Esophagus muscularis mucosa (tissue), 4 donors: ENCODE measurements at regions not wholly inside any gene's neighbourhood (a gene's known extent, or its start where the extent isn't known, plus 50 kb on each side); places are given as distances from the start of the nearest gene placed in this dataset.

Source experiments
- DNase-seq: peaks from one replicate; pipeline ENCODE4 v3.0.0-alpha.2; 2017; ENCODE audit errors: extremely low spot score
- H3K27ac ChIP-seq, 4 donors: fragments of 200-600 bp; sonication (generic); replicated peaks in 1 of 4; 1 replicate in 3 of 4; 2 replicates in 1 of 4; pipeline ENCODE4 v1.5.1; 2016 to 2019; ENCODE audit warnings: mild to moderate bottlenecking in 1 of 4
- H3K27me3 ChIP-seq, 4 donors: fragments of 200-600 bp; sonication (generic); one replicate each; pipeline versions ENCODE4 v1.5.1 to v1.6.0; 2016 to 2019
- H3K36me3 ChIP-seq, 4 donors: fragments of 200-600 bp; sonication (generic); one replicate each; pipeline ENCODE4 v1.5.1; 2016 to 2019
- H3K4me1 ChIP-seq, 4 donors: fragments of 200-600 bp; sonication (generic); one replicate each; pipeline ENCODE4 v1.5.1; 2016 to 2019
- H3K4me3 ChIP-seq, 4 donors: fragments of 200-600 bp; sonication (generic); 1 replicate in 2 of 4; 2 replicates in 2 of 4; pipeline ENCODE4 v1.5.1; 2016 to 2019; ENCODE audit warnings: mild to moderate bottlenecking in 4 of 4, moderate library complexity in 1 of 4
- H3K9me3 ChIP-seq, 4 donors: fragments of 200-600 bp; sonication (generic); 1 replicate in 3 of 4; 2 replicates in 1 of 4; pipeline ENCODE4 v1.5.1; 2016 to 2019
- EP300 ChIP-seq: sonication (generic); formaldehyde crosslinking; IDR thresholded peaks from one replicate; pipeline ENCODE4 v1.6.1; 2017; ENCODE audit warnings: antibody characterized with exemption
- POLR2A ChIP-seq: fragments of 450-650 bp; IDR thresholded peaks from one replicate; pipeline ENCODE4 v1.6.1; 2017; ENCODE audit warnings: antibody characterized with exemption, moderate library complexity, mild to moderate bottlenecking, low read depth
- POLR2AphosphoS5 ChIP-seq, 2 donors: sonication (generic); formaldehyde crosslinking; IDR thresholded peaks; one replicate each; pipeline ENCODE4 v1.6.1; 2017; ENCODE audit warnings: antibody characterized with exemption in 2 of 2
- WGBS: methylation state at CpG from one replicate; pipeline ENCODE4 v1.1.5; 2018; 5-methylcytosine and 5-hydroxymethylcytosine counted together
- intact Hi-C: fragments of 100-400 bp; cut with DNase I; formaldehyde crosslinking; loops from one replicate; pipeline ENCODE4 v1.15.1; 2023
- TF ChIP-seq, protein P1 (sequence below), 3 experiments: fragments of 200-600 bp in 2 of 3; fragments of 450-650 bp in 1 of 3; sonication (generic) in 2 of 3; IDR thresholded peaks; one replicate each; pipeline ENCODE4 v1.5.1; 2017 to 2019; ENCODE audit warnings: antibody characterized with exemption in 3 of 3, mild to moderate bottlenecking in 2 of 3, moderate library complexity in 1 of 3

DNA sequence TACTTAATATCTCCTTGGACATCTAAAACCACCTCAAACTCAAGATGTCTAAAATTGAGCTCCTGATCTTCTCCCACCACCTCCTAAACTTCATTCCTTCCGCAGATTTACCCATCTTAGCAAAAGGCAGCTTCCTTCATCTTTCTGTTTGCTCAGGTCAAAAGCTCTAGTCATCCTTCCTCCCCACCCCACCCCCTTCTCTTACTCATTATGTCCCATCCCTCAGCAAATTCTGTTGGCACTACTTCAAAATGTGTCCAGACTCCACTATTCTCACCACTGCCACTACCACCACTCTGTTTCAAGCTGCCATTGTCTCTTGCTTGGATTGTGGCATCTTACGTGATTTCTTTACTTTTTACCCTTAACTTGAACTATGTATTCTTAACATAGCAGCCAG is 59.2 kb upstream of the ZDHHC17 start:
- no peak for DNase-seq
- H3K27ac ChIP-seq: no peak overlapping the region
- no peaks in the 10 kb centered on the region for H3K36me3 ChIP-seq
- 68% methylated on average over 2 of the region's 2 CpGs for WGBS
- H3K4me1 ChIP-seq: peaks cover 0 to 11% (median 10%) of the 10 kb centered on the region in 4 donors
- H3K4me3 ChIP-seq: no peak overlapping the region
- H3K9me3 ChIP-seq: no peaks in the 10 kb centered on the region
- intact Hi-C loops: no loop called here
- H3K27me3 ChIP-seq: no peaks in the 10 kb centered on the region
- TF ChIP-seq POLR2A (no peak), POLR2AphosphoS5 (IDR thresholded peaks at IDR 0.05) (no peak), EP300 (no peak)
- TF ChIP-seq, protein P1, sequence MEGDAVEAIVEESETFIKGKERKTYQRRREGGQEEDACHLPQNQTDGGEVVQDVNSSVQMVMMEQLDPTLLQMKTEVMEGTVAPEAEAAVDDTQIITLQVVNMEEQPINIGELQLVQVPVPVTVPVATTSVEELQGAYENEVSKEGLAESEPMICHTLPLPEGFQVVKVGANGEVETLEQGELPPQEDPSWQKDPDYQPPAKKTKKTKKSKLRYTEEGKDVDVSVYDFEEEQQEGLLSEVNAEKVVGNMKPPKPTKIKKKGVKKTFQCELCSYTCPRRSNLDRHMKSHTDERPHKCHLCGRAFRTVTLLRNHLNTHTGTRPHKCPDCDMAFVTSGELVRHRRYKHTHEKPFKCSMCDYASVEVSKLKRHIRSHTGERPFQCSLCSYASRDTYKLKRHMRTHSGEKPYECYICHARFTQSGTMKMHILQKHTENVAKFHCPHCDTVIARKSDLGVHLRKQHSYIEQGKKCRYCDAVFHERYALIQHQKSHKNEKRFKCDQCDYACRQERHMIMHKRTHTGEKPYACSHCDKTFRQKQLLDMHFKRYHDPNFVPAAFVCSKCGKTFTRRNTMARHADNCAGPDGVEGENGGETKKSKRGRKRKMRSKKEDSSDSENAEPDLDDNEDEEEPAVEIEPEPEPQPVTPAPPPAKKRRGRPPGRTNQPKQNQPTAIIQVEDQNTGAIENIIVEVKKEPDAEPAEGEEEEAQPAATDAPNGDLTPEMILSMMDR (IDR thresholded peaks at IDR 0.05): no peak

DNA sequence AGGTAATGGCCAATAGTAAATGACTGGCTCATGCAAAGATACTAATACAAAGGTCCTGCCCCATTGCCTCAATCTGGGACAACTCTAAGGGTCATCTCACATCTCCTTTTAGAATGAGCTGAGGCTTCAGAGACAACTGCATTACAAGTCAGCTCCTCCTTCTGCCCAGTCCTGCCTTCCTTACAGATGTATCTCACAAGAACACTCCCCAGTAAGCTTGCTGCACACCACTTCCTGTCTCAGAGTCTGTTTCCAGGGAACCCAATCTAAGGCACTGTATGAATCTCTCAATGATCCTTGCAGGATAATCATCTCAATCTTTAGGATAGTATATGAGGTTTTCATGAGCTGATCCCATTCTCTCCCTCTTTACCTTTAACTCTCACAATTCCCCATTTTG is 57.8 kb upstream of the ZDHHC17 start:
- intact Hi-C loops: no loop called here
- H3K36me3 ChIP-seq: no peaks in the 10 kb centered on the region
- DNase-seq: no peak
- peaks cover 0 to 11% (median 10%) of the 10 kb centered on the region in 4 donors for H3K4me1 ChIP-seq
- no peaks in the 10 kb centered on the region for H3K9me3 ChIP-seq
- no peak overlapping the region for H3K4me3 ChIP-seq
- H3K27me3 ChIP-seq: no peaks in the 10 kb centered on the region
- no peak for TF ChIP-seq POLR2AphosphoS5 (IDR thresholded peaks at IDR 0.05)
- no peak for TF ChIP-seq POLR2A
- TF ChIP-seq, protein P1 (IDR thresholded peaks at IDR 0.05): no peak
- TF ChIP-seq EP300: no peak
- H3K27ac ChIP-seq: no peak overlapping the region

DNA sequence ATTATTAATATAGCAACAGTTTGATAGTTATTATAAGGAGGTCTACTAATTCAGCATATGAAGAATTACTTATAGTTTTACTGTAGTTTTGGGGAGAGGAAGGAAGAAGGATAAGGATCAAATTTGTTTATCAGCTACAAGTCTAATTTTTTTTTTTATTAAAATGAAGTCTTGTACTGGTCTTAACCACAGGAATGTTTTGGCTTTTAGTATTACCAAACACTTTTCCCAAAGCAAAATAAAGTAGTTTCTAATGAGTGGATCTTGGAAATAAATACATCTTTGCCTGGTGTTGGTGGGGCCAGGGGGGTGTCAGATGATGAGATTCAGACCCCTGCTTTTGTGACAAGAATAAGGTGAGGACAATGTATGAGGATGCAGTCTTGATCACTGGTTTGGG is 57.2 kb upstream of the ZDHHC17 start:
- Histone ChIP-seq H3K36me3 (no peaks in the 10 kb centered on the region), H3K9me3 (no peaks in the 10 kb centered on the region), H3K27ac (no peak overlapping the region), H3K27me3 (no peaks in the 10 kb centered on the region), H3K4me3 (no peak overlapping the region), H3K4me1 (peaks cover 0 to 11% (median 10%) of the 10 kb centered on the region in 4 donors)
- TF ChIP-seq EP300: no peak
- TF ChIP-seq POLR2A: no peak
- no peak for TF ChIP-seq POLR2AphosphoS5 (IDR thresholded peaks at IDR 0.05)
- TF ChIP-seq, protein P1 (IDR thresholded peaks at IDR 0.05): no peak
- DNase-seq: no peak
- intact Hi-C loops: no loop called here

DNA sequence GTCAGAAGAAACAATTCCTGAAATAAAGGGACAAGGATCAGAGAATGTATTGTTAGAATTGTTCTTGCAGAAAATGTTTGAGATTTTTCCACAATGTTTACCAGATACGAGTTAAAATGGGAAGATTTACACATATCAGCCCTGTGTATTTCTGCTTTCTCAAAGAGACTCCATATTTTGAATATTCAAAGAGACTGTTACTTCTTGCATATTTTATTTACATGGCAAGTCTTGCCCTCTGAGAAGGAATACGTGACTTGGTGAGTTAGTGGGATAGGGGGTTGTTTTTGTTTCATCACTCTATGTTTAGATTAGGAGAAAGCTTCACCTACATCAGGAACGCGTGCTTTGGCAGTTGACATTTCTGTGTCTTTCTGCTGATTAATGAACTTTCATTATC is 56.1 kb upstream of the ZDHHC17 start:
- WGBS: 51% methylated on average over 4 of the region's 4 CpGs
- intact Hi-C loops: no loop called here
- DNase-seq: no peak
- no peaks in the 10 kb centered on the region for H3K27me3 ChIP-seq
- H3K4me1 ChIP-seq: peaks cover 0 to 11% (median 10%) of the 10 kb centered on the region in 4 donors
- TF ChIP-seq POLR2A (no peak), POLR2AphosphoS5 (IDR thresholded peaks at IDR 0.05) (no peak), EP300 (no peak)
- TF ChIP-seq, protein P1 (IDR thresholded peaks at IDR 0.05): no peak
- no peaks in the 10 kb centered on the region for H3K36me3 ChIP-seq
- H3K9me3 ChIP-seq: no peaks in the 10 kb centered on the region
- no peak overlapping the region for H3K27ac ChIP-seq
- peak overlapping the region in 2 of 4 donors; percentile 3 to 11 for H3K4me3 ChIP-seq

DNA sequence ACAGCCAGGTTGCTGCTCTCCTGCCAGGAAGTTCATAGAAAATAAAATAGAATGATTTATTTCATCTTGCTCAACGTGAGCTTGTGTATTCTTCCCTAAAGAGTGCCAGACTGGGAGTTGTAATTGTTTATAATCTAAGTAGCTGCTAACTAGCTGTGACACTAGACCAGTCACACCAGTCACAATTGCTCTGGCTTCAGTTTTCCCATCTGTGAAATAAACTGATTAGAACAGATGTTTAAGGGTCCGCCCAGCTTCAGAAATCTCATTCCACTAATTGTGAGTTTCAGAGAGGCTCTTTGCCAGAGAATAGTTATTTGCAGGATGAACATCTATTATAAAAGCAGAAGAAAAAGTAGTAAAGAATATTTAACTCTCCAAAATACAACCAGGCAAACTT is 55.6 kb upstream of the ZDHHC17 start:
- TF ChIP-seq EP300 (no peak), POLR2A (no peak), POLR2AphosphoS5 (IDR thresholded peaks at IDR 0.05) (no peak)
- TF ChIP-seq, protein P1 (IDR thresholded peaks at IDR 0.05): no peak
- 28% methylated on average over 2 of the region's 2 CpGs for WGBS
- no peaks in the 10 kb centered on the region for H3K27me3 ChIP-seq
- no peak for DNase-seq
- no peak overlapping the region for H3K27ac ChIP-seq
- no peaks in the 10 kb centered on the region for H3K9me3 ChIP-seq
- H3K4me3 ChIP-seq: peak overlapping the region in 2 of 4 donors; percentile 3 to 11
- intact Hi-C loops: no loop called here
- H3K4me1 ChIP-seq: peaks cover 0 to 11% (median 10%) of the 10 kb centered on the region in 4 donors
- no peaks in the 10 kb centered on the region for H3K36me3 ChIP-seq
